Psoas muscle (tissue), 7 donors: ENCODE measurements at regions not wholly inside any gene's neighbourhood (a gene's known extent, or its start where the extent isn't known, plus 50 kb on each side); places are given as distances from the start of the nearest gene placed in this dataset.
"Not testable (repeated sequence)": the region's sequence is repeated elsewhere in the genome, so short reads cannot be mapped to it uniquely, and the experiment has no call there.

ENCODE experiments used
- ATAC-seq, 4 donors: fragments of 200-7000 bp; cut with Tn5 transposase; one replicate each; pipeline ENCODE4 v1.9.1; 2020; ENCODE audit warnings: moderate library complexity in 3 of 4, mild to moderate bottlenecking in 2 of 4
- DNase-seq, 2 donors: peaks; one replicate each; pipeline ENCODE4 v3.0.0-alpha.2; 2020
- H3K27ac ChIP-seq: fragments of 200-600 bp; one replicate; pipeline ENCODE4 v1.8.0; 2022
- H3K27me3 ChIP-seq, 3 donors: fragments of 200-600 bp in 1 of 3; one replicate each; pipeline versions ENCODE4 v1.6.1 to v1.8.0; 2013 to 2022; ENCODE audit warnings: low read length in 2 of 3, mild to moderate bottlenecking in 2 of 3, moderate library complexity in 1 of 3; ENCODE audit not compliant: insufficient read depth in 3 of 3
- H3K36me3 ChIP-seq, 2 donors: fragments of 200-600 bp in 1 of 2; one replicate each; pipeline versions ENCODE4 v1.6.1 to v1.8.0; 2013 to 2022; ENCODE audit warnings: low read depth in 1 of 2, mild to moderate bottlenecking in 1 of 2, moderate library complexity in 1 of 2; ENCODE audit not compliant: insufficient read depth in 1 of 2
- H3K4me1 ChIP-seq: fragments of 200-600 bp; one replicate; pipeline ENCODE4 v1.8.0; 2022
- H3K4me3 ChIP-seq: fragments of 200-600 bp; one replicate; pipeline ENCODE4 v1.8.0; 2022; ENCODE audit warnings: mild to moderate bottlenecking
- H3K9me3 ChIP-seq: fragments of 200-600 bp; one replicate; pipeline ENCODE4 v1.8.0; 2022
- WGBS, 3 donors: extraction: QIAGEN DNeasy Blood & Tissue Kit; methylation state at CpG; one replicate each; pipeline versions ENCODE4 v1.1.6 to v1.1.7; 2013; 5-methylcytosine and 5-hydroxymethylcytosine counted together
- intact Hi-C, 2 donors: fragments of 100-400 bp; cut with DNase I; formaldehyde crosslinking; loops; one replicate each; pipeline versions ENCODE4 v1.11.0 to v1.14.2; 2022
- TF ChIP-seq, protein P1 (sequence below): fragments of 200-600 bp; IDR thresholded peaks from one replicate; pipeline ENCODE4 v1.8.0; 2022; ENCODE audit warnings: antibody characterized with exemption
- donor health status: healthy with polysubstance abuse.
- donor health status: DM: no; HTN: no; CAD: no; lungs with moderate emphysema.
- donor health status: Bipolar disorder and iron deficiency.
- donor health status: healthy.
- donor health status: DM: yes; HTN: yes; CAD: no.
- donor health status: DM: no; HTN: no; CAD: no.
- donor health status: DM: yes; HTN: yes; CAD: no.

DNA sequence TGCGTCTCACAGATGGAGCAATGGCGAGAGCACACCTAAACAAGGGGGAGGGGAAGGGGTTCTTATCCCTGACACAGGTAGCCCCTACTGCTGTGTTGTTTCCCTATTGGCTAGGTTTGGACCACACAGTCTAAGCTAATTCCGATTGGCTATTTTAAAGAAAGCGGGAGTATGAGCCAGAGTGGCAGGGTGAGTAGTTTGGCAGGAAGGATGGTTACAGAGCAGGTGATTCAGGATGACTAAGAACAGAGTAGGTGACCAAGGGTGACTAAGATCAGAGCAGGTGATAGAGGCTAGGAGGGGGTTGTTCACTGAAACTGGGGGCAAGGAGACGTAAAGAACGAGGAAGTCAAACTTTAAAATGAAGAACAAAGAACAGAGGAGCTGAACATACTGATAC lies 511.8 kb downstream of the EDEM1 start:
- 90 to 93% (median 91%) methylated on average over 6 of the region's 6 CpGs for WGBS, 3 donors
- Histone ChIP-seq H3K27me3 (no peaks in the 10 kb centered on the region), H3K9me3 (no peaks in the 10 kb centered on the region), H3K36me3 (no peaks in the 10 kb centered on the region), H3K4me1 (no peaks in the 10 kb centered on the region), H3K4me3 (no peak overlapping the region), H3K27ac (no peak overlapping the region)
- intact Hi-C loops: no loop called here
- ATAC-seq: no peak
- no peak for DNase-seq
- TF ChIP-seq, protein P1, sequence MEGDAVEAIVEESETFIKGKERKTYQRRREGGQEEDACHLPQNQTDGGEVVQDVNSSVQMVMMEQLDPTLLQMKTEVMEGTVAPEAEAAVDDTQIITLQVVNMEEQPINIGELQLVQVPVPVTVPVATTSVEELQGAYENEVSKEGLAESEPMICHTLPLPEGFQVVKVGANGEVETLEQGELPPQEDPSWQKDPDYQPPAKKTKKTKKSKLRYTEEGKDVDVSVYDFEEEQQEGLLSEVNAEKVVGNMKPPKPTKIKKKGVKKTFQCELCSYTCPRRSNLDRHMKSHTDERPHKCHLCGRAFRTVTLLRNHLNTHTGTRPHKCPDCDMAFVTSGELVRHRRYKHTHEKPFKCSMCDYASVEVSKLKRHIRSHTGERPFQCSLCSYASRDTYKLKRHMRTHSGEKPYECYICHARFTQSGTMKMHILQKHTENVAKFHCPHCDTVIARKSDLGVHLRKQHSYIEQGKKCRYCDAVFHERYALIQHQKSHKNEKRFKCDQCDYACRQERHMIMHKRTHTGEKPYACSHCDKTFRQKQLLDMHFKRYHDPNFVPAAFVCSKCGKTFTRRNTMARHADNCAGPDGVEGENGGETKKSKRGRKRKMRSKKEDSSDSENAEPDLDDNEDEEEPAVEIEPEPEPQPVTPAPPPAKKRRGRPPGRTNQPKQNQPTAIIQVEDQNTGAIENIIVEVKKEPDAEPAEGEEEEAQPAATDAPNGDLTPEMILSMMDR: no peak

DNA sequence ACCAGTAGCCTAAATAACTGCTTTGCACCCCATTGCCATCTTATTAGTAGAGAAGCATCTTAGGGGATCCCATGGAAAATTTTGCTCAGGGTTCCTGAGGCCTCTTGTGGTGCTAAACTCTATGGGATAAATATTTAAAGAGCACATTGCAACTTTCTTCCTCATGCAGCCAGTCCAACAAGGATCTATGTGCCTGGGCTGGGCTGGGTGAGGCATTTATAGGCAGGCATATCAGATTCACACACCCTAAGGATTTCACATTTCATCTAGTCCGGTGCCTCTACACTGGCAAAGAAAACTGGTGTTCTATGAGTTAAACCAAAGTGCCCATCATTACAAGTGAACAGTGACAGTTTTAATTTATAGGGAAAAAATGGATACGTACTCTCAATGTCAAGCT lies 512.3 kb downstream of the EDEM1 start:
- intact Hi-C loops: no loop called here
- TF ChIP-seq, protein P1: no peak
- Histone ChIP-seq H3K9me3 (no peaks in the 10 kb centered on the region), H3K4me3 (no peak overlapping the region), H3K36me3 (no peaks in the 10 kb centered on the region), H3K27ac (no peak overlapping the region), H3K27me3 (no peaks in the 10 kb centered on the region), H3K4me1 (no peaks in the 10 kb centered on the region)
- ATAC-seq: no peak
- 75 to 90% (median 76%) methylated on average over 2 of the region's 2 CpGs for WGBS, 3 donors
- no peak for DNase-seq

DNA sequence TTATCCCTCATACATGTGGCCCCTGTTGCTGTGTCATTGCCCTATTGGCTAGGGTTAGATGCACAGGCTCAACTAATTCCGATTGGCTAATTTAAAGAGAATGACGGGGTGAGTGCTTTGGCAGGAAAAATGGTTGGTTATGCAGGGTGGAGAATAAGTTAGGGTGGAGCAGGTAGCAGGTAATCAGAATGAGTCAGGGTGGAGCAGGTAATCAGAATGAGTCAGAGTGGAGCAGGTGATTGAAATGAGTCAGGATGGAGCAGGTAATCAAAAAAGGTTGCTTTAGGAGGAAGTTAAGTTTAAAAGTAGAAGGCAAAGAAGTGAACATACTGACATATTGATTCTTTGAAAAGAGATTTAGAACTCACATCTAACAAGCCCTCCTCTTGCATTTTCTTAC lies 513.5 kb downstream of the EDEM1 start:
- intact Hi-C loops, H3K36me3 ChIP-seq, ATAC-seq, H3K27ac ChIP-seq, DNase-seq, H3K9me3 ChIP-seq, H3K4me3 ChIP-seq, H3K27me3 ChIP-seq, H3K4me1 ChIP-seq: not testable (repeated sequence)
- 85 to 91% (median 86%) methylated on average over 2 of the region's 2 CpGs for WGBS, 3 donors

DNA sequence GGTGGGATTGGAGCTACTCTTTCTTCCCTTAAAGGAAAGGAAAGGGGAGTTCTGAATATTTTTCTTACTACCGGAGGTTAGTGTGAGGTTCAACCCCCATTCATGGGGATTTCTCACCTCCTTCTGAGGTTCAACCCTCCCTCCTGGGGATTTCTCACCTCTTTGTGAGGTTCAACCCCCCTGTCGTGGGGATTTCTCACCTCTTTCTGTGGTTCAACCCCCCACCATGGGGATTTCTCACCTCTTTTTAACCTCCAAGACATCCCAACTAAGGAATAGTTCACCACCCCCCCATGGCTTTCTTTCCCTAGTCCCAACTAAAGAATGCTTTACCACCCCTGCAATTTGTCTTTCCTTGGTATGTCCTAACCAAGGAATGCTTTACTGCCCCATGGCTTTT lies 520.3 kb downstream of the EDEM1 start:
- Histone ChIP-seq H3K27me3 (no peaks in the 10 kb centered on the region), H3K36me3 (no peaks in the 10 kb centered on the region), H3K4me3 (no peak overlapping the region), H3K27ac (no peak overlapping the region), H3K9me3 (no peaks in the 10 kb centered on the region), H3K4me1 (no peaks in the 10 kb centered on the region)
- intact Hi-C loops: no loop called here
- DNase-seq (no peak), ATAC-seq (no peak)
- WGBS, 3 donors: 20 to 33% (median 22%) methylated on average over 2 of the region's 2 CpGs
- TF ChIP-seq, protein P1: no peak

DNA sequence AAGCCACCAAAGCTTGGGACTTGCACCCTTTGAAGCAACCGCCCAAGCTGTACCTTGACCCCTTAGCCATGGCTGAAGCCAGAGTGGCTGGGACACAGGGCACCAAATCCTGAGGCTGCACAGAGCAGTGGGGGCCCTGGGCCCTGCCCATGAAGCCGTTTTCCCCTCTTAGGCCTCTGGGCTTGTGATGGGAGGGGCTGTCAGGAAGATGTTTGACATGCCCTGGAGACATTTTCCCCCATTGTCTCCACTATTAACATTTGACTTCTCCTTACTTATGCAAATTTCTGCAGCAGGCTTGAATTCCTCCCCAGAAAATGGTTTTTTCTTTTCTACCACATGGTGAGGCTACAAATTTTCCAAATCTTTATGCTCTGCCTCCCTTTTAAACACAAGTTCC lies 522.2 kb downstream of the EDEM1 start:
- no peaks in the 10 kb centered on the region for H3K27me3 ChIP-seq
- WGBS, 3 donors: 57 to 58% (median 58%) methylated on average over 2 of the region's 2 CpGs
- TF ChIP-seq, protein P1: no peak

More for the DNA sequence above, 522.2 kb downstream of the EDEM1 start:
- intact Hi-C loops: no loop called here
- no peak for DNase-seq
- ATAC-seq: no peak
- no peaks in the 10 kb centered on the region for H3K4me1 ChIP-seq
- H3K4me3 ChIP-seq: no peak overlapping the region
- H3K9me3 ChIP-seq: no peaks in the 10 kb centered on the region
- no peaks in the 10 kb centered on the region for H3K36me3 ChIP-seq
- no peak overlapping the region for H3K27ac ChIP-seq
